GM18907 (cell line): ENCODE measurements at regions not wholly inside any gene's neighbourhood (a gene's known extent, or its start where the extent isn't known, plus 50 kb on each side); places are given as distances from the start of the nearest gene placed in this dataset.
"Not testable (repeated sequence)": the region's sequence is repeated elsewhere in the genome, so short reads cannot be mapped to it uniquely, and the experiment has no call there.

Source experiments
- ATAC-seq: cut with Tn5 transposase; IDR thresholded peaks from one replicate; pipeline ENCODE4 v1.9.1; 2021; ENCODE audit warnings: mild to moderate bottlenecking, moderate library complexity; ENCODE audit not compliant: unreplicated experiment

GRCh38 chr21:8377093-8377841 lies 2144.1 kb upstream of the TPTE start:
- peak; percentile 79 for ATAC-seq

DNA sequence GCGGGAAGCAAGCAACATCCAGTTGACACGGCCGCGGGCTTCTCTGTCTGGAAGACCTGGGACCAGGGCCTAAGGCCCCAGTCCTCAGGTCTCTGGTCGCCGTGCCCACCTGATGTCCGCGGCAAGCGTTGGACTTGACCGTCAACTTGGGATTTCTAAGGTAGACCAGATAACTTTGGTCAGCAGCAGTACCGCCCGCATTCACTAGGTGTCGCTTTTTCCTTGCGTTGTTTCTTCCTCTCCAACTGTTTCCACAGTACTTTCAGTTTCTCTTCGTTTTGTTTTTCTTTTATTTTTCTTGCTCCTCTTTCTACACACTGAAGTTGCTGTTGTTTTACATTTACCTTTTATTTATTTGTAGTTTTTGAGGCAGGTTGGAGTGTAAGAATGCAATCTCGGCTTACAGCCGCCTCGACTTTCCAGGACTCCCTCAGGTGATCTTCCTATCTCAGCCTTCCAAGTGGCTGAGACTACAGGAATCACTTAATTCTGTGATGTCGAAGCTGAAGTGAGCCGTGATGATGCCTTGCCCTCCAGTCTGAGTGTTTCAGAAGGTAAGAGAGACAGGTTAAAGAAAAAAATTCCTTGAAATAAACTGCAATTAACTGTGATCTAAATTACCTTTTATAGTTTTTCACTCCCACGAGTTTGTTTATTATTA lies 2140.8 kb upstream of the TPTE start:
- ATAC-seq: peak; percentile 52

GRCh38 chr21:8388169-8388939 lies 2133.0 kb upstream of the TPTE start:
- ATAC-seq: not testable (repeated sequence)

- not testable (repeated sequence) for ATAC-seq
These were observed 2132.5 kb upstream of the TPTE start for GRCh38 chr21:8388940-8389238.

GRCh38 chr21:8390550-8391171 lies 2130.7 kb upstream of the TPTE start:
- ATAC-seq: not testable (repeated sequence)

GRCh38 chr21:8394380-8394779 lies 2127.0 kb upstream of the TPTE start:
- ATAC-seq: not testable (repeated sequence)

DNA sequence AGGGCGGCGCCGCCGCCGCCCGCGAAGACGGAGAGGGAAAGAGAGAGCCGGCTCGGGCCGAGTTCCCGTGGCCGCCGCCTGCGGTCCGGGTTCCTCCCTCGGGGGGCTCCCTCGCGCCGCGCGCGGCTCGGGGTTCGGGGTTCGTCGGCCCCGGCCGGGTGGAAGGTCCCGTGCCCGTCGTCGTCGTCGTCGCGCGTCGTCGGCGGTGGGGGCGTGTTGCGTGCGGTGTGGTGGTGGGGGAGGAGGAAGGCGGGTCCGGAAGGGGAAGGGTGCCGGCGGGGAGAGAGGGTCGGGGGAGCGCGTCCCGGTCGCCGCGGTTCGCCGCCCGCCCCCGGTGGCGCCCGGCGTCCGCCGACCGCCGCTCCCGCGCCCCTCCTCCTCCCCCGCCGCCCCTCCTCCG lies 2125.4 kb upstream of the TPTE start:
- not testable (repeated sequence) for ATAC-seq

DNA sequence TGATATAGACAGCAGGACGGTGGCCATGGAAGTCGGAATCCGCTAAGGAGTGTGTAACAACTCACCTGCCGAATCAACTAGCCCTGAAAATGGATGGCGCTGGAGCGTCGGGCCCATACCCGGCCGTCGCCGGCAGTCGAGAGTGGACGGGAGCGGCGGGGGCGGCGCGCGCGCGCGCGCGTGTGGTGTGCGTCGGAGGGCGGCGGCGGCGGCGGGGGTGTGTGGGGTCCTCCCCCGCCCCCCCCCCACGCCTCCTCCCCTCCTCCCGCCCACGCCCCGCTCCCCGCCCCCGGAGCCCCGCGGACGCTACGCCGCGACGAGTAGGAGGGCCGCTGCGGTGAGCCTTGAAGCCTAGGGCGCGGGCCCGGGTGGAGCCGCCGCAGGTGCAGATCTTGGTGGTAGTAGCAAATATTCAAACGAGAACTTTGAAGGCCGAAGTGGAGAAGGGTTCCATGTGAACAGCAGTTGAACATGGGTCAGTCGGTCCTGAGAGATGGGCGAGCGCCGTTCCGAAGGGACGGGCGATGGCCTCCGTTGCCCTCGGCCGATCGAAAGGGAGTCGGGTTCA lies 2122.4 kb upstream of the TPTE start:
- not testable (repeated sequence) for ATAC-seq

- not testable (repeated sequence) for ATAC-seq
These were observed 2121.5 kb upstream of the TPTE start for GRCh38 chr21:8399866-8400265.

- ATAC-seq: not testable (repeated sequence)
These were observed 2119.6 kb upstream of the TPTE start for GRCh38 chr21:8401799-8402198.

DNA sequence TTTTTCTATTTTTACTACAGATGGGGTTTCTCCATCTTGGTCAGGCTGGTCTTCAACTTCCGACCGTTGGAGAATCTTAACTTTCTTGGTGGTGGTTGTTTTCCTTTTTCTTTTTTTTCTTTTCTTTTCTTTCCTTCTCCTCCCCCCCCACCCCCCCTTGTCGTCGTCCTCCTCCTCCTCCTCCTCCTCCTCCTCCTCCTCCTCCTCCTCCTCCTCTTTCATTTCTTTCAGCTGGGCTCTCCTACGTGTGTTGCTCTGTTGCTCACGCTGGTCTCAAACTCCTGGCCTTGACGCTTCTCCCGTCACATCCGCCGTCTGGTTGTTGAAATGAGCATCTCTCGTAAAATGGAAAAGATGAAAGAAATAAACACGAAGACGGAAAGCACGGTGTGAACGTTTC lies 2115.1 kb upstream of the TPTE start:
- ATAC-seq: not testable (repeated sequence)

- ATAC-seq: not testable (repeated sequence)
These were observed 2110.2 kb upstream of the TPTE start for GRCh38 chr21:8411139-8411671.

- ATAC-seq: peak; percentile 92
These were observed 2101.3 kb upstream of the TPTE start for GRCh38 chr21:8419925-8420560.

DNA sequence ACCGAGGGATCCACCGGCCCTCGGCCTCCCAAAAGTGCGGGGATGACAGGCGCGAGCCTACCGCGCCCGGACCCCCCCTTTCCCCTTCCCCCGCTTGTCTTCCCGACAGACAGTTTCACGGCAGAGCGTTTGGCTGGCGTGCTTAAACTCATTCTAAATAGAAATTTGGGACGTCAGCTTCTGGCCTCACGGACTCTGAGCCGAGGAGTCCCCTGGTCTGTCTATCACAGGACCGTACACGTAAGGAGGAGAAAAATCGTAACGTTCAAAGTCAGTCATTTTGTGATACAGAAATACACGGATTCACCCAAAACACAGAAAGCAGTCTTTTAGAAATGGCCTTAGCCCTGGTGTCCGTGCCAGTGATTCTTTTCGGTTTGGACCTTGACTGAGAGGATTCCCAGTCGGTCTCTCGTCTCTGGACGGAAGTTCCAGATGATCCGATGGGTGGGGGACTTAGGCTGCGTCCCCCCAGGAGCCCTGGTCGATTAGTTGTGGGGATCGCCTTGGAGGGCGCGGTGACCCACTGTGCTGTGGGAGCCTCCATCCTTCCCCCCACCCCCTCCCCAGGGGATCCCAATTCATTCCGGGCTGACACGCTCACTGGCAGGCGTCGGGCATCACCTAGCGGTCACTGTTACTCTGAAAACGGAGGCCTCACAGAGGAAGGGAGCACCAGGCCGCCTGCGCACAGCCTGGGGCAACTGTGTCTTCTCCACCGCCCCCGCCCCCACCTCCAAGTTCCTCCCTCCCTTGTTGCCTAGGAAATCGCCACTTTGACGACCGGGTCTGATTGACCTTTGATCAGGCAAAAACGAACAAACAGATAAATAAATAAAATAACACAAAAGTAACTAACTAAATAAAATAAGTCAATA lies 2093.4 kb upstream of the TPTE start:
- peak; percentile 49 for ATAC-seq

GRCh38 chr21:8428668-8429456 lies 2092.5 kb upstream of the TPTE start:
- peak; percentile 88 for ATAC-seq

DNA sequence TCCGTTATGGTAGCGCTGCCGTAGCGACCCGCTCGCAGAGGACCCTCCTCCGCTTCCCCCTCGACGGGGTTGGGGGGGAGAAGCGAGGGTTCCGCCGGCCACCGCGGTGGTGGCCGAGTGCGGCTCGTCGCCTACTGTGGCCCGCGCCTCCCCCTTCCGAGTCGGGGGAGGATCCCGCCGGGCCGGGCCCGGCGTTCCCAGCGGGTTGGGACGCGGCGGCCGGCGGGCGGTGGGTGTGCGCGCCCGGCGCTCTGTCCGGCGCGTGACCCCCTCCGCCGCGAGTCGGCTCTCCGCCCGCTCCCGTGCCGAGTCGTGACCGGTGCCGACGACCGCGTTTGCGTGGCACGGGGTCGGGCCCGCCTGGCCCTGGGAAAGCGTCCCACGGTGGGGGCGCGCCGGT lies 2086.7 kb upstream of the TPTE start:
- ATAC-seq: not testable (repeated sequence)

DNA sequence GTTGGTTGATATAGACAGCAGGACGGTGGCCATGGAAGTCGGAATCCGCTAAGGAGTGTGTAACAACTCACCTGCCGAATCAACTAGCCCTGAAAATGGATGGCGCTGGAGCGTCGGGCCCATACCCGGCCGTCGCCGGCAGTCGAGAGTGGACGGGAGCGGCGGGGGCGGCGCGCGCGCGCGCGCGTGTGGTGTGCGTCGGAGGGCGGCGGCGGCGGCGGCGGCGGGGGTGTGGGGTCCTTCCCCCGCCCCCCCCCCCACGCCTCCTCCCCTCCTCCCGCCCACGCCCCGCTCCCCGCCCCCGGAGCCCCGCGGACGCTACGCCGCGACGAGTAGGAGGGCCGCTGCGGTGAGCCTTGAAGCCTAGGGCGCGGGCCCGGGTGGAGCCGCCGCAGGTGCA lies 2078.3 kb upstream of the TPTE start:
- not testable (repeated sequence) for ATAC-seq

DNA sequence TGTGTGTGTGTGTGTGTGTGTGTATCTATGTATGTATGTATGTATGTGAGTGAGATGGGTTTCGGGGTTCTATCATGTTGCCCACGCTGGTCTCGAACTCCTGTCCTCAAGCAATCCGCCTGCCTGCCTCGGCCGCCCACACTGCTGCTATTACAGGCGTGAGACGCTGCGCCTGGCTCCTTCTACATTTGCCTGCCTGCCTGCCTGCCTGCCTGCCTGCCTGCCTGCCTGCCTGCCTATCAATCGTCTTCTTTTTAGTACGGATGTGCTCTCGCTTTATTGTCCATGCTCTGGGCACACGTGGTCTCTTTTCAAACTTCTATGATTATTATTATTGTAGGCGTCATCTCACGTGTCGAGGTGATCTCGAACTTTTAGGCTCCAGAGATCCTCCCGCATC lies 2071.6 kb upstream of the TPTE start:
- not testable (repeated sequence) for ATAC-seq
